IMR-90 (cell line): ENCODE measurements at regions not wholly inside any gene's neighbourhood (a gene's known extent, or its start where the extent isn't known, plus 50 kb on each side); places are given as distances from the start of the nearest gene placed in this dataset.

Source experiments
- RAD21 ChIP-seq: IDR thresholded peaks from 2 replicates; pipeline ENCODE4 v1.6.1; 2012; ENCODE audit warnings: low read length, improper control_type of control experiment
- TF ChIP-seq, protein P1 (sequence below): conservative IDR thresholded peaks from 2 replicates; pipeline ENCODE4 v1.5.1; 2012; ENCODE audit warnings: mild to moderate bottlenecking, low read depth, low read length, improper control_type of control experiment

GRCh38 chr5:2194949-2195348 is 312.2 kb upstream of the IRX4 start:
- TF ChIP-seq, protein P1, sequence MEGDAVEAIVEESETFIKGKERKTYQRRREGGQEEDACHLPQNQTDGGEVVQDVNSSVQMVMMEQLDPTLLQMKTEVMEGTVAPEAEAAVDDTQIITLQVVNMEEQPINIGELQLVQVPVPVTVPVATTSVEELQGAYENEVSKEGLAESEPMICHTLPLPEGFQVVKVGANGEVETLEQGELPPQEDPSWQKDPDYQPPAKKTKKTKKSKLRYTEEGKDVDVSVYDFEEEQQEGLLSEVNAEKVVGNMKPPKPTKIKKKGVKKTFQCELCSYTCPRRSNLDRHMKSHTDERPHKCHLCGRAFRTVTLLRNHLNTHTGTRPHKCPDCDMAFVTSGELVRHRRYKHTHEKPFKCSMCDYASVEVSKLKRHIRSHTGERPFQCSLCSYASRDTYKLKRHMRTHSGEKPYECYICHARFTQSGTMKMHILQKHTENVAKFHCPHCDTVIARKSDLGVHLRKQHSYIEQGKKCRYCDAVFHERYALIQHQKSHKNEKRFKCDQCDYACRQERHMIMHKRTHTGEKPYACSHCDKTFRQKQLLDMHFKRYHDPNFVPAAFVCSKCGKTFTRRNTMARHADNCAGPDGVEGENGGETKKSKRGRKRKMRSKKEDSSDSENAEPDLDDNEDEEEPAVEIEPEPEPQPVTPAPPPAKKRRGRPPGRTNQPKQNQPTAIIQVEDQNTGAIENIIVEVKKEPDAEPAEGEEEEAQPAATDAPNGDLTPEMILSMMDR, result no peak
- no peak for TF ChIP-seq RAD21
